OCI-LY1 (cell line): ENCODE measurements at regions not wholly inside any gene's neighbourhood (a gene's known extent, or its start where the extent isn't known, plus 50 kb on each side); places are given as distances from the start of the nearest gene placed in this dataset.

Experiments
- H2AFZ ChIP-seq: fragments of 200-600 bp; sonication (generic), shearing (Covaris generic); 2 replicates; pipeline ENCODE4 v1.6.0; 2014; ENCODE audit warnings: antibody characterized with exemption, mild to moderate bottlenecking, low read length
- H3F3A ChIP-seq: fragments of 200-600 bp; sonication (generic), shearing (Covaris generic); 2 replicates; pipeline ENCODE4 v1.6.0; 2014; ENCODE audit warnings: mild to moderate bottlenecking, antibody characterized with exemption, low read length, moderate library complexity; ENCODE audit not compliant: insufficient read depth
- H3K27ac ChIP-seq: fragments of 200-600 bp; sonication (generic); 2 replicates; pipeline ENCODE4 v1.5.1; 2014; ENCODE audit warnings: low read length, mixed run types, mild to moderate bottlenecking, low read depth; ENCODE audit not compliant: poor library complexity, severe bottlenecking
- H3K27me3 ChIP-seq: fragments of 200-600 bp; sonication (generic); 2 replicates; pipeline ENCODE4 v1.6.0; 2014; ENCODE audit warnings: antibody characterized with exemption, mild to moderate bottlenecking, low read length, moderate library complexity; ENCODE audit not compliant: insufficient read depth
- H3K36me3 ChIP-seq: fragments of 200-600 bp; sonication (generic); 2 replicates; pipeline ENCODE4 v1.6.1; 2014; ENCODE audit warnings: mild to moderate bottlenecking, antibody characterized with exemption, low read length, moderate library complexity, mixed read lengths; ENCODE audit not compliant: insufficient read depth
- H3K4me1 ChIP-seq: fragments of 200-600 bp; sonication (generic); 2 replicates; pipeline ENCODE4 v1.5.1; 2014; ENCODE audit warnings: mild to moderate bottlenecking, low read length, moderate library complexity; ENCODE audit not compliant: insufficient read depth, severe bottlenecking
- H3K4me2 ChIP-seq: fragments of 200-600 bp; sonication (generic), shearing (Covaris generic); 2 replicates; pipeline ENCODE4 v1.6.1; 2014; ENCODE audit warnings: low read length
- H3K4me3 ChIP-seq: fragments of 200-600 bp; sonication (generic); 2 replicates; pipeline ENCODE4 v1.5.1; 2014; ENCODE audit warnings: low read length, low read depth, mild to moderate bottlenecking, mixed read lengths; ENCODE audit not compliant: poor library complexity, severe bottlenecking
- H3K79me2 ChIP-seq: fragments of 200-600 bp; shearing (Covaris generic); 2 replicates; pipeline ENCODE4 v1.6.1; 2016; ENCODE audit warnings: mixed run types, low read length, mixed read lengths; ENCODE audit not compliant: insufficient read depth
- H3K9ac ChIP-seq: fragments of 200-600 bp; sonication (generic), shearing (Covaris generic); 2 replicates; pipeline ENCODE4 v1.6.1; 2014; ENCODE audit warnings: mild to moderate bottlenecking, low read length, mixed read lengths
- H3K9me2 ChIP-seq: fragments of 200-600 bp; sonication (generic), shearing (Covaris generic); 2 replicates; pipeline ENCODE4 v1.6.1; 2014; ENCODE audit warnings: low read depth, mild to moderate bottlenecking, low read length, mixed read lengths
- H3K9me3 ChIP-seq: fragments of 200-600 bp; shearing (Covaris generic); 2 replicates; pipeline ENCODE4 v1.6.1; 2014; ENCODE audit warnings: low read length, mixed read lengths
- H4K20me1 ChIP-seq: fragments of 200-600 bp; sonication (generic), shearing (Covaris generic); 2 replicates; pipeline ENCODE4 v1.6.0; 2016; ENCODE audit warnings: mild to moderate bottlenecking, low read length; ENCODE audit not compliant: insufficient read depth
- EZH2 ChIP-seq: fragments of 200-600 bp; sonication (generic), shearing (Covaris generic); IDR thresholded peaks from 2 replicates; pipeline ENCODE4 v1.8.0; 2017; ENCODE audit warnings: borderline replicate concordance, mixed run types, mild to moderate bottlenecking, antibody characterized with exemption, low read length, moderate library complexity, mixed read lengths
- TF ChIP-seq, protein P1 (sequence below): fragments of 200-600 bp; sonication (generic), shearing (Covaris generic); IDR thresholded peaks from 2 replicates; pipeline ENCODE4 v1.5.1; 2017; ENCODE audit warnings: mild to moderate bottlenecking, antibody characterized with exemption, low read length, moderate library complexity, mixed read lengths

DNA sequence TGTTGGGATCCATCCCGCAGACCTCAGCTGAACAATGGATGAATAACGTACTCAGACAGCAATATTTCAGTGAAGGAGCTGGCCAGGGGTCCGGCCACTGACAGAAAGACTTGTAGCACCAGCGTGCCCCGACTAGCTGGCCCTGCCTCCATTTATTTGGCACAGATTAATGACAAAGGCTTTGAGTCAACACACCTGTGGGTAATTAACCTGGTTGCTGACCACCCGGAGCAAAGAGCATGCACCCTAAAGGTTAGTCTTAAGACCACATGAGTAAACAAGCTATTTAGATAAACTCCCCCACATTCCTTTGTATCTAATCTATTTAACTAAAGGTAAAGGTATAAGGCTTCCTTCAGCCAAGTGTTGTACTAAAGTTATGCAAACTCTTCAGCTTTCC is 868.6 kb downstream of the LRFN5 start:
- Histone ChIP-seq H3K9me2 (no peaks in the 10 kb centered on the region), H2AFZ (no peak overlapping the region), H3K27ac (no peak overlapping the region), H3K4me3 (no peak overlapping the region), H4K20me1 (no peaks in the 10 kb centered on the region), H3K36me3 (no peaks in the 10 kb centered on the region), H3K9me3 (no peaks in the 10 kb centered on the region), H3F3A (no peaks in the 10 kb centered on the region), H3K79me2 (no peaks in the 10 kb centered on the region), H3K4me1 (no peaks in the 10 kb centered on the region), H3K27me3 (no peaks in the 10 kb centered on the region), H3K4me2 (no peak overlapping the region), H3K9ac (no peak overlapping the region)
- no peak for TF ChIP-seq EZH2
- TF ChIP-seq, protein P1, sequence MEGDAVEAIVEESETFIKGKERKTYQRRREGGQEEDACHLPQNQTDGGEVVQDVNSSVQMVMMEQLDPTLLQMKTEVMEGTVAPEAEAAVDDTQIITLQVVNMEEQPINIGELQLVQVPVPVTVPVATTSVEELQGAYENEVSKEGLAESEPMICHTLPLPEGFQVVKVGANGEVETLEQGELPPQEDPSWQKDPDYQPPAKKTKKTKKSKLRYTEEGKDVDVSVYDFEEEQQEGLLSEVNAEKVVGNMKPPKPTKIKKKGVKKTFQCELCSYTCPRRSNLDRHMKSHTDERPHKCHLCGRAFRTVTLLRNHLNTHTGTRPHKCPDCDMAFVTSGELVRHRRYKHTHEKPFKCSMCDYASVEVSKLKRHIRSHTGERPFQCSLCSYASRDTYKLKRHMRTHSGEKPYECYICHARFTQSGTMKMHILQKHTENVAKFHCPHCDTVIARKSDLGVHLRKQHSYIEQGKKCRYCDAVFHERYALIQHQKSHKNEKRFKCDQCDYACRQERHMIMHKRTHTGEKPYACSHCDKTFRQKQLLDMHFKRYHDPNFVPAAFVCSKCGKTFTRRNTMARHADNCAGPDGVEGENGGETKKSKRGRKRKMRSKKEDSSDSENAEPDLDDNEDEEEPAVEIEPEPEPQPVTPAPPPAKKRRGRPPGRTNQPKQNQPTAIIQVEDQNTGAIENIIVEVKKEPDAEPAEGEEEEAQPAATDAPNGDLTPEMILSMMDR, result no peak

DNA sequence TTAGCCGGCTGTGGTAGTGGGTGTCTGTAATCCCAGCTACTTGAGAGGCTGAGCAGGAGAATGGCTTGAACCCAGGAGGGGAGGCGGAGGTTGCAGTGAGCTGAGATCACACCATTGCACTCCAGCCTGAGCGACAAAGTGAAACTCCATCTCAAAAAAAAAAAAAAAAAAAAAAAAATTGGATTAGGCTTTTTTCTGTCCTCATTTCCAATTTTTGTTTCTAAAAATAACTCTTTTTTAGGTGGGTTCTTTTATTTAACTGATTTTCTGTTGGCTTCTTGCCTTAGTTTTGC is 863.7 kb downstream of the LRFN5 start:
- Histone ChIP-seq H3K79me2 (no peaks in the 10 kb centered on the region), H3K36me3 (no peaks in the 10 kb centered on the region), H3K9me2 (no peaks in the 10 kb centered on the region), H3K4me1 (no peaks in the 10 kb centered on the region), H3K27me3 (no peaks in the 10 kb centered on the region), H3F3A (no peaks in the 10 kb centered on the region), H2AFZ (no peak overlapping the region), H3K9ac (no peak overlapping the region), H4K20me1 (no peaks in the 10 kb centered on the region), H3K9me3 (no peaks in the 10 kb centered on the region), H3K4me3 (no peak overlapping the region), H3K27ac (no peak overlapping the region), H3K4me2 (no peak overlapping the region)
- TF ChIP-seq EZH2, result no peak
- TF ChIP-seq, protein P1, result no peak

DNA sequence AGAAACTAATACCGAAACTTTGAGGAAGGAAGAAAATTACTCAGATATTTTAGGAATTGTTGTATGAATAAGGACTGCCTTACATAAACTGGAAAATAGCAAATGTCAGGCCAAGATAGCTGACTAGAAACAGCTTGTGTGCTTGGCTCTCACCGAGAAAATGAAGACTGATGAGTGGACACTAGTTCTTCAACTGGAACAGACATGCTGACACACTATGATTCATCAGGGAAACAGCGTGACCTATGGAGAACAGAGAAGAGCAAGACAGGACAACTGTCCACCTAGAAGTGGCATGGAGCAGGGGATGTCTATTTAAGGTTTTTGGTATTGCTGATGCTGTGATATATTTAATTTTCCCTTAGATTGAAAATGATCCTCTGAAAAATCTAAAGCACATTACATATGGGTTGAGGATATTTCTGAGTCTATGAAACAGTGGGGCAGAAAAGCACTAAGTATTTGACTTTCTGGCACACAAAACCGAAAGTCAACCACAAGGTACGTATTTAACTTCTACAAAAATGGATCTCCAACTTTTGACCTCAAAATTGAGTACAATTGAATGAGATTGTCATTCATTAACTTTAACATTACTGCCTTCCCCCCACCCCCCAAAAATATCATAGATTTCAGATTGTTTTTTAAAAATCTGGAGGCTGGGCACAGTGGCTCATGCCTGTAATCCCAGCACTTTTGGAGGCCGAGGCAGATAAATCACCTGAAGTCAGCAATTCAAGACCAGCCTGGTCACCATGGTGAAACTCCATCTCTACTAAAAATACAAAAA is 863.2 kb downstream of the LRFN5 start:
- Histone ChIP-seq H3K4me2 (no peak overlapping the region), H3K9me3 (no peaks in the 10 kb centered on the region), H2AFZ (no peak overlapping the region), H3K9ac (no peak overlapping the region), H3K27me3 (no peaks in the 10 kb centered on the region), H3K79me2 (no peaks in the 10 kb centered on the region), H3K4me1 (no peaks in the 10 kb centered on the region), H3F3A (no peaks in the 10 kb centered on the region), H3K4me3 (no peak overlapping the region), H3K9me2 (no peaks in the 10 kb centered on the region), H3K27ac (no peak overlapping the region), H3K36me3 (no peaks in the 10 kb centered on the region), H4K20me1 (no peaks in the 10 kb centered on the region)
- TF ChIP-seq EZH2, result no peak
- TF ChIP-seq, protein P1, result no peak
